ENCODE measurements at regions not wholly inside any gene's neighbourhood (a gene's known extent, or its start where the extent isn't known, plus 50 kb on each side); places are given as distances from the start of the nearest gene placed in this dataset.

GRCh38 chr2:129747500-129748125, 231.9 kb upstream of the RAB6C start:
- H3K4me3 Mint-ChIP-seq (ENCODE audit: low read depth): no peak overlapping the region
- peaks cover 8% of the 10 kb centered on the region for H3K4me1 Mint-ChIP-seq (ENCODE audit: low read depth)
- H3K36me3 Mint-ChIP-seq (ENCODE audit: insufficient read depth): peaks cover 2% of the 10 kb centered on the region
- peaks cover 11% of the 10 kb centered on the region for H3K27me3 Mint-ChIP-seq
- H3K27ac Mint-ChIP-seq: no peak overlapping the region
- H3K9me3 Mint-ChIP-seq (ENCODE audit: low read depth): peaks cover 7% of the 10 kb centered on the region
- DNase-seq (ENCODE audit: low spot score, unreplicated experiment): no peak
- TF ChIP-seq CTCF (IDR thresholded peaks at IDR 0.05; ENCODE audit: unreplicated experiment): no peak

- H3K9me3 Mint-ChIP-seq (ENCODE audit: low read depth): peaks cover 7% of the 10 kb centered on the region
- no peak for DNase-seq (ENCODE audit: low spot score, unreplicated experiment)
- TF ChIP-seq CTCF (IDR thresholded peaks at IDR 0.05; ENCODE audit: unreplicated experiment): no peak
- peaks cover 2% of the 10 kb centered on the region for H3K36me3 Mint-ChIP-seq (ENCODE audit: insufficient read depth)
- peaks cover 8% of the 10 kb centered on the region for H3K4me1 Mint-ChIP-seq (ENCODE audit: low read depth)
- no peak overlapping the region for H3K27ac Mint-ChIP-seq
- peaks cover 17% of the 10 kb centered on the region for H3K27me3 Mint-ChIP-seq
- no peak overlapping the region for H3K4me3 Mint-ChIP-seq (ENCODE audit: low read depth)
These were observed 231.2 kb upstream of the RAB6C start for GRCh38 chr2:129748250-129748649.

GRCh38 chr2:129748653-129749052, 230.8 kb upstream of the RAB6C start:
- Mint-ChIP-seq H3K4me1 (ENCODE audit: low read depth) (peaks cover 8% of the 10 kb centered on the region), H3K36me3 (ENCODE audit: insufficient read depth) (peaks cover 2% of the 10 kb centered on the region), H3K4me3 (ENCODE audit: low read depth) (no peak overlapping the region), H3K27ac (no peak overlapping the region), H3K9me3 (ENCODE audit: low read depth) (peaks cover 7% of the 10 kb centered on the region), H3K27me3 (peaks cover 18% of the 10 kb centered on the region)
- no peak for DNase-seq (ENCODE audit: low spot score, unreplicated experiment)
- TF ChIP-seq CTCF (IDR thresholded peaks at IDR 0.05; ENCODE audit: unreplicated experiment): peak; percentile 60

- DNase-seq (ENCODE audit: low spot score, unreplicated experiment): no peak
- peaks cover 27% of the 10 kb centered on the region for H3K27me3 Mint-ChIP-seq
- peaks cover 7% of the 10 kb centered on the region for H3K9me3 Mint-ChIP-seq (ENCODE audit: low read depth)
- peaks cover 2% of the 10 kb centered on the region for H3K36me3 Mint-ChIP-seq (ENCODE audit: insufficient read depth)
- TF ChIP-seq CTCF (IDR thresholded peaks at IDR 0.05; ENCODE audit: unreplicated experiment): no peak
- H3K27ac Mint-ChIP-seq: no peak overlapping the region
- peaks cover 3% of the 10 kb centered on the region for H3K4me1 Mint-ChIP-seq (ENCODE audit: low read depth)
- H3K4me3 Mint-ChIP-seq (ENCODE audit: low read depth): no peak overlapping the region
These were observed 228.1 kb upstream of the RAB6C start for GRCh38 chr2:129751409-129751808.

- DNase-seq (ENCODE audit: low spot score, unreplicated experiment): no peak
- peaks cover 2% of the 10 kb centered on the region for H3K4me1 Mint-ChIP-seq (ENCODE audit: low read depth)
- H3K27me3 Mint-ChIP-seq: peaks cover 29% of the 10 kb centered on the region
- H3K9me3 Mint-ChIP-seq (ENCODE audit: low read depth): peaks cover 7% of the 10 kb centered on the region
- H3K27ac Mint-ChIP-seq: no peak overlapping the region
- TF ChIP-seq CTCF (IDR thresholded peaks at IDR 0.05; ENCODE audit: unreplicated experiment): no peak
- no peak overlapping the region for H3K4me3 Mint-ChIP-seq (ENCODE audit: low read depth)
- H3K36me3 Mint-ChIP-seq (ENCODE audit: insufficient read depth): peaks cover 2% of the 10 kb centered on the region
These were observed 227.3 kb upstream of the RAB6C start for GRCh38 chr2:129752176-129752575.
